H1 (cell line): ENCODE measurements at regions not wholly inside any gene's neighbourhood (a gene's known extent, or its start where the extent isn't known, plus 50 kb on each side); places are given as distances from the start of the nearest gene placed in this dataset.

ENCODE experiments used
- CTCF ChIA-PET: fragments of 300-600 bp; sonication (Branson Sonifier 250); formaldehyde crosslinking; loops from one replicate; lab custom pipeline; 2021; ENCODE audit not compliant: partially characterized antibody; lab: Charles Lee
- POLR2A ChIA-PET: fragments of 300-600 bp; sonication (Branson Sonifier 250); formaldehyde crosslinking; loops from one replicate; lab custom pipeline; 2021; ENCODE audit warnings: inconsistent platforms; ENCODE audit not compliant: partially characterized antibody; lab: Charles Lee
- DNase-seq, 2 experiments: peaks; one replicate each; pipeline versions ENCODE4 v3.0.0 to v3.0.0-alpha.2; 2010 to 2022; ENCODE audit warnings: low spot score in 2 of 2, low read depth in 1 of 2, mixed read lengths in 1 of 2
- FAIRE-seq: peaks from 2 replicates; lab custom pipeline; 2011; peaks lifted over from hg19 to GRCh38; lab: Jason Lieb, UNC
- H2AFZ ChIP-seq: 2 replicates; pipeline ENCODE4 v1.8.1; 2012; ENCODE audit warnings: low read length, inconsistent platforms
- H2AK5ac ChIP-seq: 2 replicates; pipeline ENCODE4 v1.6.1; 2013; ENCODE audit warnings: low read depth, low read length
- H2BK120ac ChIP-seq: replicated peaks from 2 replicates; pipeline ENCODE3; 2013; ENCODE audit warnings: low read depth, low read length, inconsistent platforms
- H2BK12ac ChIP-seq: 2 replicates; pipeline ENCODE4 v1.6.1; 2013; ENCODE audit warnings: low read depth, low read length
- H2BK15ac ChIP-seq: 2 replicates; pipeline ENCODE4 v1.6.1; 2013; ENCODE audit warnings: low read length
- H2BK20ac ChIP-seq: 2 replicates; pipeline ENCODE4 v1.6.1; 2013; ENCODE audit warnings: low read length
- H2BK5ac ChIP-seq: 2 replicates; pipeline ENCODE4 v1.6.1; 2013; ENCODE audit warnings: low read depth, low read length
- H3K14ac ChIP-seq: 2 replicates; pipeline ENCODE4 v1.6.1; 2013; ENCODE audit warnings: inconsistent platforms; ENCODE audit not compliant: insufficient read length
- H3K18ac ChIP-seq: 2 replicates; pipeline ENCODE4 v1.6.1; 2013; ENCODE audit warnings: low read length; ENCODE audit errors: extremely low read depth
- H3K23ac ChIP-seq: 2 replicates; pipeline ENCODE4 v1.6.1; 2013; ENCODE audit warnings: inconsistent platforms; ENCODE audit not compliant: insufficient read length
- H3K23me2 ChIP-seq: 2 replicates; pipeline ENCODE4 v1.6.1; 2013; ENCODE audit warnings: low read depth, low read length
- H3K27ac ChIP-seq: 2 replicates; pipeline ENCODE4 v1.6.1; 2011; ENCODE audit warnings: low read depth, low read length, inconsistent platforms
- H3K27me3 ChIP-seq, 4 experiments: replicated peaks in 1 of 4; 1 replicate in 1 of 4; 2 replicates in 3 of 4; pipeline versions ENCODE4 v1.6.1 to v1.8.1; 2011 to 2013; ENCODE audit warnings: low read length in 3 of 4, mild to moderate bottlenecking in 3 of 4, inconsistent platforms in 2 of 4, mixed read lengths in 2 of 4, moderate library complexity in 1 of 4; ENCODE audit not compliant: control insufficient read depth in 3 of 4, insufficient read depth in 3 of 4; ENCODE audit errors: extremely low read depth in 1 of 4
- H3K36me3 ChIP-seq, 4 experiments: 2 replicates each; pipeline versions ENCODE4 v1.6.1 to v1.8.1; 2011 to 2013; ENCODE audit warnings: mild to moderate bottlenecking in 4 of 4, low read length in 3 of 4, moderate library complexity in 2 of 4, control low read depth in 1 of 4, inconsistent platforms in 1 of 4; ENCODE audit not compliant: insufficient read depth in 4 of 4, control insufficient read depth in 2 of 4
- H3K4ac ChIP-seq: replicated peaks from 2 replicates; pipeline ENCODE3; 2013; ENCODE audit warnings: low read length, low read depth, mixed read lengths, inconsistent platforms; ENCODE audit not compliant: insufficient read length
- H3K4me1 ChIP-seq, 4 experiments: replicated peaks in 1 of 4; 1 replicate in 1 of 4; 2 replicates in 3 of 4; pipeline versions ENCODE4 v1.6.1 to v1.8.1; 2011 to 2013; ENCODE audit warnings: low read length in 3 of 4, inconsistent platforms in 2 of 4, mixed read lengths in 1 of 4; ENCODE audit not compliant: insufficient read depth in 4 of 4, control insufficient read depth in 3 of 4
- H3K4me2 ChIP-seq, 2 experiments: 2 replicates each; pipeline versions ENCODE4 v1.6.1 to v1.8.1; 2011 to 2013; ENCODE audit warnings: low read depth in 2 of 2, low read length in 2 of 2, control low read depth in 1 of 2, inconsistent platforms in 1 of 2, mild to moderate bottlenecking in 1 of 2; ENCODE audit not compliant: insufficient read depth in 1 of 2
- H3K4me3 ChIP-seq, 4 experiments: fragments of 200-600, 300-600 bp in 1 of 4; sonication (generic), shearing (Covaris generic), sonication (Bioruptor Twin) in 1 of 4; 2 replicates each; pipeline versions ENCODE4 v1.5.1 to v1.8.1; 2011 to 2016; ENCODE audit warnings: low read length in 4 of 4, low read depth in 3 of 4, control low read depth in 2 of 4, inconsistent platforms in 2 of 4, mild to moderate bottlenecking in 2 of 4, mixed read lengths in 1 of 4, moderate library complexity in 1 of 4; ENCODE audit not compliant: insufficient read depth in 2 of 4; ENCODE audit errors: extremely low read depth in 1 of 4
- H3K56ac ChIP-seq: replicated peaks from 2 replicates; pipeline ENCODE3; 2013; ENCODE audit warnings: low read depth, mild to moderate bottlenecking, mixed read lengths, low read length, inconsistent platforms; ENCODE audit not compliant: insufficient read length
- H3K79me1 ChIP-seq: 2 replicates; pipeline ENCODE4 v1.6.1; 2013; ENCODE audit warnings: low read depth, low read length, control low read depth
- H3K79me2 ChIP-seq, 2 experiments: 2 replicates each; pipeline versions ENCODE4 v1.6.1 to v1.8.1; 2012 to 2013; ENCODE audit warnings: low read length in 2 of 2, mild to moderate bottlenecking in 2 of 2, inconsistent platforms in 1 of 2; ENCODE audit not compliant: insufficient read depth in 2 of 2, control insufficient read depth in 1 of 2
- H3K9ac ChIP-seq, 4 experiments: replicated peaks in 1 of 4; 1 replicate in 1 of 4; 2 replicates in 3 of 4; pipeline versions ENCODE4 v1.6.1 to v1.8.1; 2011 to 2013; ENCODE audit warnings: low read depth in 3 of 4, low read length in 3 of 4, control low read depth in 2 of 4, mild to moderate bottlenecking in 2 of 4, moderate library complexity in 2 of 4, inconsistent platforms in 1 of 4; ENCODE audit errors: extremely low read depth in 1 of 4
- H3K9me3 ChIP-seq, 2 experiments: 2 replicates each; pipeline versions ENCODE4 v1.6.1 to v1.8.1; 2012 to 2013; ENCODE audit warnings: mild to moderate bottlenecking in 2 of 2, moderate library complexity in 2 of 2, control low read depth in 1 of 2, inconsistent platforms in 1 of 2, low read depth in 1 of 2, low read length in 1 of 2, mixed read lengths in 1 of 2; ENCODE audit not compliant: insufficient read depth in 2 of 2
- H4K20me1 ChIP-seq, 2 experiments: replicated peaks in 1 of 2; 2 replicates each; pipeline versions ENCODE3 to v1.8.1; 2011 to 2013; ENCODE audit warnings: inconsistent platforms in 2 of 2, low read length in 2 of 2, mild to moderate bottlenecking in 1 of 2; ENCODE audit not compliant: insufficient read depth in 2 of 2, control insufficient read depth in 1 of 2
- H4K5ac ChIP-seq: 2 replicates; pipeline ENCODE4 v1.6.1; 2013; ENCODE audit warnings: low read length, low read depth, mixed read lengths, inconsistent platforms; ENCODE audit not compliant: insufficient read length
- H4K8ac ChIP-seq: 2 replicates; pipeline ENCODE4 v1.8.0; 2013; ENCODE audit warnings: mild to moderate bottlenecking, moderate library complexity, low read length, inconsistent platforms; ENCODE audit not compliant: insufficient read depth; ENCODE audit errors: extremely low read depth
- H4K91ac ChIP-seq: replicated peaks from 2 replicates; pipeline ENCODE3; 2013; ENCODE audit warnings: low read length, mixed read lengths, inconsistent platforms; ENCODE audit not compliant: insufficient read length
- ATF2 ChIP-seq: IDR thresholded peaks from 2 replicates; pipeline ENCODE4 v1.6.1; 2012; ENCODE audit warnings: low read length, inconsistent platforms
- CBX8 ChIP-seq: fragments of 300-800, 300-1000 bp; sonication (generic); IDR thresholded peaks from 2 replicates; pipeline ENCODE4 v1.7.1; 2016; ENCODE audit warnings: low read depth, low read length, borderline replicate concordance
- CEBPB ChIP-seq: IDR thresholded peaks from 2 replicates; pipeline ENCODE4 v1.6.1; 2012; ENCODE audit warnings: low read depth, low read length
- EZH2 ChIP-seq: fragments of 200-600 bp; sonication (generic); IDR thresholded peaks from 2 replicates; pipeline ENCODE4 v1.7.1; 2012; ENCODE audit warnings: low read depth, mild to moderate bottlenecking, moderate library complexity, low read length, inconsistent platforms; ENCODE audit not compliant: severe bottlenecking
- GABPA ChIP-seq: IDR thresholded peaks from 2 replicates; pipeline ENCODE4 v1.6.1; 2011; ENCODE audit warnings: mild to moderate bottlenecking, low read length, moderate library complexity, borderline replicate concordance; ENCODE audit not compliant: insufficient read depth
- KDM5A ChIP-seq: fragments of 200-600 bp; IDR thresholded peaks from 2 replicates; pipeline ENCODE4 v1.7.1; 2012; ENCODE audit warnings: mild to moderate bottlenecking, low read length, inconsistent platforms, mixed read lengths
- POLR2A ChIP-seq, 2 experiments: IDR thresholded peaks; 1 replicate in 1 of 2; 2 replicates in 1 of 2; pipeline ENCODE4 v1.6.1; 2011; ENCODE audit warnings: low read depth in 2 of 2, low read length in 2 of 2, mild to moderate bottlenecking in 2 of 2; ENCODE audit errors: control extremely low read depth in 1 of 2
- POU5F1 ChIP-seq: IDR thresholded peaks from 2 replicates; pipeline ENCODE4 v1.6.1; 2011; ENCODE audit warnings: low read depth, mild to moderate bottlenecking, low read length, moderate library complexity
- SAP30 ChIP-seq: fragments of 300-600 bp; sonication (generic); IDR thresholded peaks from 2 replicates; pipeline ENCODE4 v1.7.1; 2012; ENCODE audit warnings: low read length, moderate library complexity, mild to moderate bottlenecking, inconsistent platforms; ENCODE audit not compliant: insufficient read depth, insufficient replicate concordance
- SIN3A ChIP-seq, 2 experiments: IDR thresholded peaks in 1 of 2; conservative IDR thresholded peaks in 1 of 2; 2 replicates each; pipeline ENCODE4 v1.6.1; 2011 to 2012; ENCODE audit warnings: low read length in 2 of 2, improper control_type of control experiment in 1 of 2, low read depth in 1 of 2, mild to moderate bottlenecking in 1 of 2
- WGBS, 2 experiments: shearing (Covaris generic) in 1 of 2; methylation state at CpG; one replicate each; pipeline versions ENCODE4 v1.1.6 to v1.1.7; 2013 to 2015; ENCODE audit warnings: low lambda C conversion rate in 2 of 2, mixed read lengths in 2 of 2, inconsistent platforms in 1 of 2, low coverage in 1 of 2, missing lambda C conversion rate in 1 of 2; ENCODE audit not compliant: insufficient replicate concordance in 2 of 2, insufficient coverage in 1 of 2, insufficient read length in 1 of 2; ENCODE audit errors: extremely low coverage in 1 of 2, missing lambda C conversion rate in 1 of 2; 5-methylcytosine and 5-hydroxymethylcytosine counted together

DNA sequence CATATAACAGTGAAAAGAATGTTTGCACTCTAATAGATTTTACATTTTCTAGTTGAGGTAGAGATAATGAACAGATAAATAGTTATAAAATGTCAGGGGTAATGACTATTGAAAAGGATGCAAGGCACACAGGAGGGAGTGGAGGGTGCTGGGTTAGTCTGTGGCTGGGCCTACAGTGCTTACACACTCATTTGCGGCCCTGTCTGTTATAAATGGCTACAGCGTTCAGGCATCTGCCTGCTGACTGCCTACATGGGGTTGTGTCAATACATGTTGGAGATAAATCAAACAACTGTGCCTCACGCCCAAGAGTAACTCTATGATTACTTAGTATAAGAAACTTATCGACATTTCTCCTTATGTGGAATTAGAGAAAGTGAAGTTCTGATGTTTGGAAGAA is 313.3 kb downstream of the ACTR3B start:
- Histone ChIP-seq H3K4me2 (no peak overlapping the region), H3K79me2 (no peaks in the 10 kb centered on the region), H2AFZ (peak overlapping the region; percentile 51; the same call in 1 of the 2 replicates), H3K14ac (no peak overlapping the region), H2BK20ac (no peak overlapping the region), H3K9me3 (no peaks in the 10 kb centered on the region), H2BK15ac (no peak overlapping the region), H4K5ac (no peak overlapping the region), H2AK5ac (no peak overlapping the region), H3K23me2 (peaks cover 1% of the 10 kb centered on the region; the same call in 1 of the 2 replicates), H3K36me3 (no peaks in the 10 kb centered on the region), H3K27me3 (no peaks in the 10 kb centered on the region), H3K18ac (no peak overlapping the region), H3K9ac (no peak overlapping the region), H2BK120ac (no peak overlapping the region), H2BK12ac (no peak overlapping the region), H4K8ac (no peak overlapping the region), H3K4me3 (no peak overlapping the region), H3K56ac (no peak overlapping the region), H3K79me1 (no peaks in the 10 kb centered on the region), H4K91ac (no peak overlapping the region), H3K23ac (no peak overlapping the region), H2BK5ac (no peak overlapping the region), H3K4ac (no peak overlapping the region), H3K27ac (no peak overlapping the region), H4K20me1 (no peaks in the 10 kb centered on the region), H3K4me1 (no peaks in the 10 kb centered on the region)
- DNase-seq (no peak), FAIRE-seq (no peak)
- POLR2A ChIA-PET, result no interaction called here
- TF ChIP-seq CBX8 (no peak), SAP30 (no peak), POLR2A (IDR thresholded peaks at IDR 0.05; ENCODE audit: control extremely low read depth in 1 of 2, low read depth in 2 of 2, low read length in 2 of 2) (no peak), ATF2 (no peak), EZH2 (no peak), GABPA (no peak), CEBPB (no peak), KDM5A (no peak), SIN3A (conservative IDR thresholded peaks at IDR 0.05 in 1 of 2, IDR thresholded peaks at IDR 0.05 in 1 of 2; ENCODE audit: low read depth in 1 of 2, low read length in 2 of 2) (no peak), POU5F1 (no peak)
- 87% methylated on average over 4 of the region's 4 CpGs; no CpG with 5 or more reads in 1 of the 2 experiments for WGBS, 2 experiments
- CTCF ChIA-PET, result interaction anchor here (0.6 to 1.5 kb wide), 3 partner anchors 9 to 116 kb away, joined by 3 to 4 read pairs (median 4); no protein-coding TSS in a partner anchor
